22Rv1 (cell line): ENCODE measurements at regions not wholly inside any gene's neighbourhood (a gene's known extent, or its start where the extent isn't known, plus 50 kb on each side); places are given as distances from the start of the nearest gene placed in this dataset.

Experiments
- ZFX ChIP-seq: fragments of 450-650 bp; IDR thresholded peaks from 2 replicates; pipeline ENCODE4 v1.6.1; 2017; ENCODE audit warnings: antibody characterized with exemption, borderline replicate concordance
- TF ChIP-seq, protein P1 (sequence below): fragments of 450-650 bp; IDR thresholded peaks from 2 replicates; pipeline ENCODE4 v1.5.1; 2017; ENCODE audit warnings: mild to moderate bottlenecking

DNA sequence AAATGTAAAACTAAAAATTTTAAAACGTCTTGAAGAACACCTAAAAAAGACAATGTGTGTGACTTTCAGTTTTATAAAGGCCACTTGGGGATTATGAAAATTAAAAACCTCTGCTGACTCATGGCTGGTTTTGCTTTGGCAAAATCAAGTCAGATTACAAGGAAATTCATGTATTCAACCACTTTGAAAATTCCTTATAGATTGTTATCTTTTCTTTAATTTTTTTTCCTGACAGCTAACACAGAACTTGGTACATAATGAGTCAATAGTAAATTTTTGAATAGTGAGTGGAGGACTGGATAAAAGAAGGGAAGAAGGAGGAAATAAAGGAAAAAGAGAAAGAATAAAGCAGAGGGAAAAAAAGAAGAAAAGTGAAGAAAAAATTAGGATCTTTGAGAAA, 1774.7 kb upstream of the ACO1 start:
- TF ChIP-seq, protein P1, sequence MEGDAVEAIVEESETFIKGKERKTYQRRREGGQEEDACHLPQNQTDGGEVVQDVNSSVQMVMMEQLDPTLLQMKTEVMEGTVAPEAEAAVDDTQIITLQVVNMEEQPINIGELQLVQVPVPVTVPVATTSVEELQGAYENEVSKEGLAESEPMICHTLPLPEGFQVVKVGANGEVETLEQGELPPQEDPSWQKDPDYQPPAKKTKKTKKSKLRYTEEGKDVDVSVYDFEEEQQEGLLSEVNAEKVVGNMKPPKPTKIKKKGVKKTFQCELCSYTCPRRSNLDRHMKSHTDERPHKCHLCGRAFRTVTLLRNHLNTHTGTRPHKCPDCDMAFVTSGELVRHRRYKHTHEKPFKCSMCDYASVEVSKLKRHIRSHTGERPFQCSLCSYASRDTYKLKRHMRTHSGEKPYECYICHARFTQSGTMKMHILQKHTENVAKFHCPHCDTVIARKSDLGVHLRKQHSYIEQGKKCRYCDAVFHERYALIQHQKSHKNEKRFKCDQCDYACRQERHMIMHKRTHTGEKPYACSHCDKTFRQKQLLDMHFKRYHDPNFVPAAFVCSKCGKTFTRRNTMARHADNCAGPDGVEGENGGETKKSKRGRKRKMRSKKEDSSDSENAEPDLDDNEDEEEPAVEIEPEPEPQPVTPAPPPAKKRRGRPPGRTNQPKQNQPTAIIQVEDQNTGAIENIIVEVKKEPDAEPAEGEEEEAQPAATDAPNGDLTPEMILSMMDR, result no peak
- TF ChIP-seq ZFX, result no peak
